ENCODE measurements at regions not wholly inside any gene's neighbourhood (a gene's known extent, or its start where the extent isn't known, plus 50 kb on each side); places are given as distances from the start of the nearest gene placed in this dataset.
"Not testable (repeated sequence)": the region's sequence is repeated elsewhere in the genome, so short reads cannot be mapped to it uniquely, and the experiment has no call there.

DNA sequence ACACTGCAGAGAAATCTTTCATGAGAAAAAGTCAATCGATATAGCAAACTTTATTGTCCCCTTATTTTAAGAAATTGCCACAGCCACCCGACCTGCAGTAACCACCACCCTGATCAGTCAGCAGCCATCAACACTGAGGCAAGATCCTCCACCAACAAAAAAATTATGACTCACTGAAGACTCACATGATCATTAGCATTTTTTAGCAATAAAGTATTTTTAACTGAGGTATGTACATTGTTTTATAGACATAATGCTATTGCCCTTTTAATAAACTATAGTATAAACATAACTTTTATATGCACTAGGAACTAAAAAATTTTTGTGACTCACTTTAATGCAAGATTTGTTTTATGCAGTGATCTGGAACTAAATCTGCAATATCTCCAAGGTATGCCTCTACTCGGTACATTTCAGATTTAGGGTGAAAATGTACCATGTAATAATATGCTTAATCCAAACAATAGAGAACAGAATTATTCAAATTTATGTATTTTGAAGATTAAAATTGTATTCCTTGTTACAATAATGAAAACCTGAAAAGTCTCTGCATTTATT is 79.2 kb upstream of the CEP126 start:
- no peak for DNase-seq

DNA sequence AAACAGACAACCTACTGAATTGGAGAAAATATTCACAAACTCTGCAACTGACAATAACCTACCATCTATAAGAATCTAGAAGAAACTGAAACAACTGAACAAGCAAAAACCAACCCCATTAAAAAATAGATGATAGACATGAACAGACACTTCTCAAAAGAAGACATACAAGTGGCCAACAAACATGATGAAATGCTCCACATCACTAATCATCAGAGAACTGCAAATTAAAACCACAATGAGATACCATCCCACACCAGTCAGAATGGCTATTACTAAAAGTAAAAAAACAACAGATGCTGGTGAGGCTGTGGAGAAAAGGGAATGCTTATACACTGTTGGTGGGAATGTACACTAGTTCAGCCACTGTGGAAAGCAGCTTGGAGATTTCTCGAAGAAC is 84.3 kb upstream of the CEP126 start:
- DNase-seq: not testable (repeated sequence)

DNA sequence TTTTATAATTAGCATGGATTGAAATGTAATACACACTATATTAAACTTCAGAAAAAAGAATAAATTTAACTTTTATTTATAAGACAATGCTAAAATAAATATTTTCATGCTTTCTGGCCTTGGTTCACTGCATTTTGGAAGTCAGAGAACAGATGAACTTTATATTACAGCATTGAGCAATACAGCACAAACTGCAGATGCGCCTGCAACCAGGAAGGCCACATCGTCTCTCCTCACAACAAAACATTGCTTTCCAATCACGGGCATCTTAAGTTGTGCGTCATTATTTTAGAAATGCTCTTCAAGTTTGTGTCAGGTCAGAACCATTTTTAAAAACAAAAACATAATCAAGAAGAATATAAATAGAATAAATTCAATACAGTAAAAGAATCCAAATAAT is 89.3 kb upstream of the CEP126 start:
- no peak for DNase-seq

DNA sequence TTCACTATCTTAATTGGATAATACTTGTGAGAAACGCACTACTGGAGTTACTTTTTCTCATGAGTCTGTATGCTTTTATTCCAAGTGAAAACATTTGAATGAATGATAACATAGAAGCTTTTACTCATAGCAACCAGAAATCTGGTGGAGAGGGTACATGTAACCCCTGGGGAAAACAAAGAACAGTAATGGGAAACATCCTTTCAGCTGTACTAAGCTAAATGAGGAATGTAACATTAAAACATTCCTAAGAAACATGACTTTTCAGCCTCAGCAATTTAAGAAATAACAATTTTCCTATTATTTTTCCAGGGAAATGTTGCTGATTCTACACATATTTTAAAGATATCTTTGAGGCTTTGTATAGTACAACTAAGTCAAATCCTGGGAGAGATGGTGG is 97.2 kb upstream of the CEP126 start:
- no peak for DNase-seq

DNA sequence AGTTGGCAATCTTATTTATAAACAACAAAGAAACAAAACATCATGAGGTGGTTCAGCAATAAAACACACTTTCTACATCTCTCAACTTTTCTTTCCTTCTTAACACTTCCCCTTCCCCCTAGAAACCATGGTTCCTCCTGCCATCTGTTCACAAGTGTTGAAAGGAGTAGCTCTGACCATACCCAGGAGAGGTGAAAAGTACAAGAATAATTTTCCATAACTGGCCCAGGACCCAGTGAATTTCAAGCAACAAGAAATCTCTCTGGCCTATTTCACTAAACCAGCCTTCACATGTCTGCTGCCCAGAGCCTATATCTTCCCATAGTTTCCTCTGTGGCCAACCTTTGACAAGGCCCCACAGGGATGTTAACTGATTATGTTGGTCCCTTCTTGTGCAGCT is 98.2 kb upstream of the CEP126 start:
- no peak for DNase-seq

DNA sequence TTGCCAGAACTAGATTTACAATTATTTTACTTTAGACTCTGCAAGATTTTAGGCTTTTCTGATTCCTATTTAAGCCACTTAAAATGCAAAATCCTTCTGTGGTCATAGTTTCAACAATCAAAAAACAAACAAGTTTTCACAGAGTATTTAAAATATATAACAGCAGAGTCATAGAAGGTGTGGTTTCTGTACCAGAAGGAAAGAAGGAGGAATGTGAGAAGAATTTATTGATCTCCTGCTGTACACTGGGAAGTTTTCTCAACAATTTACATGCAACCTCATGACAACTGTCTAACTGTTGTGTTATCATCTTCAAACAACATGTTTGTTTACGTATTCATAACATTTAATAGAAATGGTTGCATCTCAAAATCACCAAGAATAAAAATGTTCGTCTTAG is 102.3 kb upstream of the CEP126 start:
- DNase-seq: no peak

DNA sequence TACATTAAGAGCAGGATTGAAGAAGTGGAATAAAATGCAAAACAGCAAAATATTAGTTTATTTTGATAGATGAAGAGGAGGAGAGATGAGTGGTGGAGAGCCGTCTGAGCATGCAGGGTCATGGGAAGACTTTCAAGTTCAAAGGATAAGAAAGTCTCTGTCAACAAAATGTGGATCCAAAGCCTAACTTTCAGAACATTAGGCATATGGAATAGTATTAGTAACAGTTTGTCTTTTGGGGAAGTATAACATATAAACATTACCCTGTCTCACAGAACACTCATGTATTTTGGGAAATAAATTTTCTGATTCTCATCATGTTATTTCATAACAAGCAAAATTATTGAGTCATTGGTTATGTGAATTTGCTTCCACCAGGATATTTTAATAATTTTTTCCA is 104.3 kb upstream of the CEP126 start:
- no peak for DNase-seq

DNA sequence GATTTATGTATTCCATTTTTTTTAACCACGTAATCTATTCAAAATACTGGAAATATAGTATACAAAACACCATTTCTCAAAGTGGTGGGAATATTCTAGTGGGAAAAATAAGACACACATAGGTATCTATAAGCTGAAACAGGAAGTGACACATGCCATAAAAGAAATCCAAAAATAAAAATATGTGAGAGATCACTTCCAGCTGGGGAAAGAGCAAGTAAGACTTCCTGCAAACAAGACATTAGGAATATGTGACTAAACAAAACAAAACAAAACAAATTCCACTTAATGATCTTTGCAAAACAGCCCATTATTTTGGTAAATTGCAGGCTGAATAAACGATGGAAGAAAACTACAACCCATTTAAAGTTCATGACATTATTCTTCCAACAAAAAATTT is 107.3 kb upstream of the CEP126 start:
- no peak for DNase-seq

DNA sequence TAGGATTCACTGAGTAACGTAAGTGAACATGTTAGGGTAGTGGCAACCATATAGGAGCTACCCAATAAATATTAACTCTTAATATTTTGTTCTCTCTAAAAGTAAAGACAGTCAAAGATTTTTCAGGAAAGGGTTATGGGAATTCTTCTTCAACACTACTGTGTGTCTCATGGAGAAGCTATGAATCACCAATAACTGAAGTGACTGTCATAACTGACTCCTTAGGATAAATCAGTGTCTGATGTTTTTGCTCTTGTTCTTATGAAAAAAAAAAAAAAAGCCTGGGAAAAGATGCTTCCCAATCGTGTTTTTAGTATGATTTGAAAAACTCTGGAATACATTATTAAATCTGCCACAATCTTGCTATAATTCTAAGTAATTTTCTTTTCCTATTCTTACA is 111.2 kb upstream of the CEP126 start:
- DNase-seq: no peak

DNA sequence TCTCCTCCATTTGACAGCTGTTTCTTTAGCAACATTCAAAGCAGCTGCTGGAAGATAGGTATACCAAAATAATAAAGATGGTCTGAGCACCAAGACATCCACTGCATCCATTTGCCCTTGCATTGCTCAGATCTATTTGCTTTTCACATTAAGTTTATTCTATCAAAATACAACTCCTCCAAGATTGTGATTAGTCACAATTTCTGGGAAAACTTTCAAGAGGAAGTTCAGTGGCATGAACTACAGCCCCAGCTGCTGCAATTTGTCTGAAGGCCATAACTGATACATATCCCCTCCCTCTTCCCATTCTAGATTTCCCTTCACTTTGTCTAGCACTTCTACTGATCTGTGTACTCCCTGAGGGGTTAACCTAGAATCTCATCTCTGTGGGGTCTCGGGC is 117.5 kb upstream of the CEP126 start:
- DNase-seq: no peak

DNA sequence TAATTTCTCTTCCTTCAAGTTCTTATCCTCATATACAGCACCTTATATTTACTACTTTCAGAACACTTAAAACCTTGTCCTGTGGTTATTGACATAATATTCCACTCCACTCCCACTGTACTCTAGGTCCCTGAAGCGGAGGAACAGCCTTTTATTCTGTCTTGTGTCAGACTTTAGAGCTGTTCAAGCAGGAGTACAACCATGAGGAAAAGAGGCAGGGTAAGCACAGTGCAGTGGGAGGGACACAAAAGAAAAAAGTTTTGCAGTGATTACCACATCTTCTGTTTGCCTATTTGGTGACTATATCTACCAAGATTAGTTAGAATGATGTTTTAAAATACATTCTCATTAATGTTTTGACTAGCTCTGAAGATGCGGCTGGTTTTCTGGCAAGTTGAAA is 122.0 kb upstream of the CEP126 start:
- DNase-seq: no peak

DNA sequence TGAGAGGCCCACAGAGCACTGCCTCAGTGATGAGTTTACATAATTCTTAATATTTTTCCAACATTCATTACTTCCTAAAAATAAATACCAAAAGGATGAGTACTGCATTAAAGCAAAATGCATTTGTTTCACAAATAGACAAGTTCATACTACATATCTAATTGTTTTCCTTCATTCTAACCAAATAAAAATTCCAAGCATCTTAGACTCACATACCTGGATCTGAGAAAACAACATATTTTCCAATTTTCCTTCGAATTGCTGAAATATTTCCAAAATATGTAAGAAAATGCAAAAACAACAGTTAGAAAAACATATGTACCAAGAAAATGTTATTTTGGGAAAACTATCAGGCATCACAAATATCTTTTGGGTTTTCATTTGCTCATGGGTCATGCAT is 127.9 kb upstream of the CEP126 start:
- no peak for DNase-seq

DNA sequence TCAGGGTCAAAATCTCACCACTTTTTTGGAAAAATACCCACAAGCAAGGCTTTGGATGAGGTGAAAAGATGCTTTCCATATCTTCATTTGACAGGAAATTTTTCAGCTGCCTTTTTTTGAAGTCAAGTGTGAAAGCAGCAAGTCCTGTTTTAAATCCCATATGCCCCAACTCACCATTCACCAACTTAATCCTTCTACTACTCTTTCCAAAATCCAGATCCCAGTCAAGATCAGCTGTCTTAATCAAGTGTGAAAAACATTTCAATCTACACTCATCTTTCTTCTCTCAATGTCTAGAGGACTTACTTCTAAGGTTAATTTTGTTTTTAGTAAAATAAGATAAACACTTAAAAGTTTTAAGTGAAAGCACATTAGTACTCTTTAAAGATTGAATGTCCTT is 128.4 kb upstream of the CEP126 start:
- DNase-seq: no peak

DNA sequence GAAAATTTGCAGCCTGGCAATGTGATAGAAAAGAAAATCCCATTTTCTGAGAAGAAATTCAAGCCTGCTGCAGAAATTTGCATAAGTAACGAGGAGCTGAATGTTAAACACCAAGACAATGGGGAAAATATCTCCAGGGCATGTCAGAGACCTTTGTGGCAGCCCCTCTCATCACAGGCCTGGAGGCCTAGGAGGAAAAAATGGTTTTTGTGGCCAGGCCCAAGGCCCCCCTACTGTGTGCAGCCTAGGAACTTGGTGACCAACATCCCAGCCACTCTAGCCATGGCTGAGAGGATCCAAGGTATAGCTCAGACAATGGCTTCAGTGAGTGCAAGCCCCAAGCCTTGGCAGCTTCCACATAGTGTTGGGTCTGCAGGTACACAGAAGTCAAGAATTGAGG is 135.6 kb upstream of the CEP126 start:
- DNase-seq: not testable (repeated sequence)

DNA sequence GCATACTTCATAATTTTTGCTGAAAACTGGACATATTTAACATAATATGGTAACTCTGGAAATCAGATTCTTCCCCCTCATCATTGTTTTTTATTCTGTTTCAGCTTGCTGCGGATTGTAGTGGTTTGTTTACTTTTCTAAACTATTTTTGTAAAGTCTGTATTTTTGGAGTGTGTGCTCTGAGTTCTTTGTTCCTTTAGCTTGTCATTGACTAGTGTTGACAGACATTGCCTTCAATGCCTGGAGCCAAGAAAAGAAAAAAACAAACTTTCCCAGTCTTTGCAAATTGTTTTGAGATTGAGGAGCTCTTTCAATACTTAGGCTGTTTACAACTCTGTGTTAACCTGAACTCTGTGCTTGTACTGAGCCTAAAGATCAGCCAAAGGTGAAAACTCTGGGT is 137.3 kb upstream of the CEP126 start:
- no peak for DNase-seq

DNA sequence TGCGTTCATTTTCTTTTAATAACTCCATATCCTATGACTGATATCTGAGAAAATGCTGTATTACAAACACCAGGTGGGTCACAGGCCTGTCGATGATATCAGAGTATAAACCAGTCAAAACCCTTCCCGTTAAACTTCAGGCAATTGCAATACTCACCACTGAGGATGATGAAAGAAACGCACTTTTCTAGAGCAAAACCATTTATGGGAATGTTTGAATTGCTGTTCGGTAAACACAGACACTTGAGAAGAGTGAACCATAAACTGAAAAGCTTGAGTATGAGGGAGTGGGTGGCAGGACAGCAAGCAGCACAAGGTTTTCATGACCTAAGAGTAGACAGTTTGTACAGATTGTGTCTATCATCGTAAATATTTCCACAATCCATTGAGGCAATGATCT is 139.8 kb upstream of the CEP126 start:
- DNase-seq: no peak

DNA sequence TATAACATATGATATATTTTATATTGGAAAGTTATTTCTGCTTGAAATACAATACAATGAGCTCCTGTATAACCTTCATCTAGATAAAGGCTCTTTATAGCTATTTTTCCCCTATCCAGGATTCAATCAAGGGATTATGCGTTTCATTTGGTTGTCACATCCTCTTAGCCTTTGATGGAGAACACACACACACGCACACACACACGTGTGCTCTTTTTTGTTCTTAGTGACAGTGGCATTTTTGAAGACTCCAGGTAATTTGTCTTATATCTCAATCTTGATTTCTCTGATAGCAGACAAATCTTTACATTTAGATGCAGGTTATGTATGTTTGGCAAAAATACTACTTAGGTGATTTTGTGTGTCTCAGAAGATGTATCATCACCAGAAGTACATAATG is 144.2 kb upstream of the CEP126 start:
- no peak for DNase-seq

DNA sequence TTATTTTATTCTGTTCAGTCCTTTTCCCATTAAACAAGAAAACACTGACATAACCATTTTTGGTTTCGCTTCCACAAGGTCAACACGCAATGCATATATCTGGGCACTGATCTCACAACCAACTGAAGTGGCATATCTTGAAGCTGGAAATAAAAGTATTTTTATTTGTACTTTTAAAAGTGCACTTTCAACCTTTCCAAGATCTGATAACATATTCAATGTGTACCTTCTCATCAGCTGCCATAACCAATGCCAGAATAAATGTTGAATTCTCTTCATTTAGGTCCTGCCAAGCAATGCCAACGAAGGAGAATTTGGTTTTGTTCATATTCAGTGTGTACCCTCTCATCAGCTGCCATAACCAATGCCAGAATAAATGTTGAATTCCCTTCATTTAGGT is 148.9 kb upstream of the CEP126 start:
- no peak for DNase-seq

DNA sequence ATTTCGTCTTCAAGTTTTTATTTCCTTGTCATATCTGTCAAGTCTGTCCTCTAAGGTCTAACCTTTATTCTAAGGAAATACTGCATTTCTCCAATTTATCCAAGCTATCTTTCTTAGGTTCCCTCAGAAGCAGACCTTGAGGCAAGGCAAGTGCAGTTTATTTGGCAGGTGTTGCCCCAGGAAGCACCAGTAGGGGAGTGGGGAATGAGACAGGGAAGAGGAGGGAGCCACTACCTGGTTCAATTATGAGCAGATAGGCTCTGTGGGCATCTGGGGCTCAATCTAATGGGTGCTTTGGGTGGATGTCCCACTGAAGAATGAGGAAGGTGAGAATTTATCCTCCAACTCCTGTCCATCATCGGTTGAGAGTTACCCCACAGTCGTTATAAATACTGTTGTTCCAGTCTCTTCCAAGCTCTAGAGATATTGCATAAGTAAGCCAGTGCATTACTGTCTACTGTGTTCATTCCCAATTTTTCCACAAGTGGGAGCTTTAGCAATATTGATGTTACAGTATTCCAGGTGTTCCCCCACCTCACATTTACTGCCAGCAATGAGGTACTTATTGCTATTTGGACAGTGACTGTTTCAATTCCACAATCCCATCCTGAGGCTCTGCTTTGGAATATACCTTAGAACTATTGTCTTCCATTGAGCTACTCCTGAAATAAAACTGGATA is 154.9 kb upstream of the CEP126 start:
- DNase-seq: no peak

DNA sequence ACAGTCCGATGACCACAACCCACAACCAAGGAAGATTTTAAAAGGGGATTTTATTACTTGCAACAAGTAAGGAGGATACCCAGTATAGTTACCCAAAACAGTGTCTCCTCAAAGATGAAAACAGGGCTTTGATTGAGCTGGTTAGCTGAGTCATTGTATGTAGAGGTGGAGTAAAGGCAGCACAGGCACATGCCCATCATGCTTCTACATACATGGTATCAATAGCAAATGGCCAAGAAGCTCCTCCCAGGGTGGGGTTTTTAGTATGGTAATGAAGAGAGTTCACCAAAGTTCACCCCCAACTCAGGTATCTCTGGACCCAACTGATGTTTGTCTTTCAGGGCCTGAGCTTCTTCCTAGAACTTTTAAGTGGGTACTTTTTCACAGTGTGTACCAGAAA is 157.1 kb upstream of the CEP126 start:
- DNase-seq: no peak

DNA sequence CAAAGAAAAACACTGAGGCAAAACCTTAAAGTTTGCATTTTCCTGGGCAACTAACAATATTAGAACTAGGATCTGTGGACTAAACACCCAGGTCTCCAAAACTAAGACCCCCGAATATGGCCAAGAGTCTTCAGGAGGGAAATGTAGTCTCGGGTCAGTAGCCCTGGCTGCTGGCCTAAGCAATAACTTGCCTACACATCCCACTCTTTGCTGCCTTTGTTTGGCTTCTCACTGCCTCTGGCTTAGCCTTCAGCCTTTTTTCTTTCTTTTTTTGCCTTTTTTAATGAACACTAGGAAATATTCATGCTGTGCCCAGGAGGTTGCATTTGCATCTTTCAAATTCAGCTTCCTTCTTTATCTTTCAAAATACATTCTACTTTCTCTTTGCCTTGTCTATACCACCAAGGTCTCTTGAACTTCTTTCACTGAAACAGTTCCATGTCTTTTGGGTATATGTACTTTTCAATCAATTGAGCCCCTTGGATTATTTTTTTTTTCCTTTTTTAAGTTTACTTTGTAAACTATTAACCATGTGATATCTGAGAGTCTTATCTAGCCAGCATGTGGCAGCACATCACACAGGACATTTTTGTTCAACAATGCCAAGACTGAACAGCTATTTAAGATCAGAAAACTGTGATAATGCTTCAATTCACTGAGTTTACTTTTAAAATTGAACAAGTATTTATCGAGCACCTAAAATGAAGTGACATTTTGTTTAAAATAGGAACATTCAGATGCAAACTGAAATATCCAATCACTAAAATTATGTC is 165.0 kb upstream of the TRPC6 start:
- DNase-seq: no peak

DNA sequence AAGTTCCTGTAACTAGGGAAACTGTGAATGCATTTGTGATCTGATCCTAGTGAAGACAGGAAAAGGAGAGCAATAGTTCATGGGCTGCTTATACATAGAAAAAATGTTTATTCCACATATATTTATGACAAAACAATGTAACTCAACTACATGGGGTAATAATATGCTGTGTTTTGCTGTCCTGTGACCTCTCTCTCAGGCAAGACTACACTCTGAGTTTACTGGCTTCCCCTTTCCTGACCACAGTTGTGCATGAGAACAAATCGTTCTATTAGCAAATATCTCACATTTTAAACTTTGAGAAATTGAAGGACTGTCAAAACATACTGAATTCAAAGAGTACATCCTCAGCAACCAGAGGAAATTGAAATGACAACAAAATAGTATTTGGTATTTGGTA is 161.9 kb upstream of the TRPC6 start:
- DNase-seq: no peak

DNA sequence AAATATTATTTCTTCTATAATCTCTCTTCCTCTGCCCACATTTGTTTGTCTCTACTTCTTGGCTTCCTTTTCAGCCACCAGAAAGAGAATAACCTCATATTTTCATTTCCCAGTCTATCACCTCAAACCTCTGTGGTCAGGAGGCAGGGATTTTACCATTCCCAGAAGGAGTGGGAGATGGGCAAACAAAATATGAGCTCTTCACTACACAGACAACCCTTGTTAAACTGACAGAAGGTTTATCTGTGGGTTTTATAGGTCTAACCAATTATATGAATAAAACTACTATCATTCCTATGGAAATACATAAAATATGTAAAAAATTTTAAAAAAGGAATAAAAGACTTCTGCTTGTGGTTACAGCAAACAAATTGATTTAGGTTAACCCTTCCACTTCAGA is 160.0 kb upstream of the TRPC6 start:
- DNase-seq: no peak

DNA sequence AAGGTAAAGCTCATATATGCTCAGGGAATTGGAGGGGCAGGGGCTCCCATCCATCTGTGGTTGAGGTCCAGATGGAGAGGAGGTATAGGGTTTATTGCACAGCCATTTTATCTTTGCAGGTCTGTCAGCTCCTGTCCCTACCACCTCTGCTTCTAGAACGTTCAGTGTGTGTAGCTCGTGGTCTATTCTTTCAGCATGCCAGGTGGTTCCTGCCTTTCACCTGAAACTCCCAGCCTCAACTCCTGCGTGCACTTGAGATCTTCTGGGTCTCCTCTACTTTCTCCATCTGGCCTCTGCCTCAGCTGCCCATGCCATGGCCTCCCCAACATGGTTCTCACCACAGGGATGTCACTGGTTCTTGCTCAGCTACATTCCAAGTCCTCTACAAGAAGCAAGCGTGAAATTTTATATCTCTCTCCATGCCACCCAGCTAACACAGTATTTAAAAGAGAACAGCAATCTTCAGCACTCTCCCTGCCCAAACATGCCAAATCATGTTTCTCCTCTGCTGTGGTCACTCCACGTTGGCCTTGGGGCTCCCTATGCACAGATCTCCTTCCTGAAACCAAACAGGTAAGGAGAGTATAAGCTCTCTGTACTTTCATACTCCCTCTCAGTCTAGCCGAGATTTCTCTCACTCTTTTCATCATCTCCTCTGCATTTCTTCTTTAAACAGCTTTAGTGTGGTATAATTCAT is 157.8 kb upstream of the TRPC6 start:
- no peak for DNase-seq

Data from DMS 273 treated with DMSO at 0.1 percent for 48 hours (cell line).